Ascending aorta (tissue), 2 donors: ENCODE measurements at regions not wholly inside any gene's neighbourhood (a gene's known extent, or its start where the extent isn't known, plus 50 kb on each side); places are given as distances from the start of the nearest gene placed in this dataset.

ENCODE experiments used
- DNase-seq, 2 donors: peaks; one replicate each; pipeline ENCODE4 v3.0.0-alpha.2; 2019; ENCODE audit warnings: low spot score in 2 of 2
- H3K27ac ChIP-seq, 2 donors: fragments of 200-600 bp; sonication (generic); one replicate each; pipeline ENCODE4 v1.5.1; 2016 to 2017; ENCODE audit warnings: mild to moderate bottlenecking in 1 of 2
- H3K27me3 ChIP-seq: fragments of 200-600 bp; sonication (generic); one replicate; pipeline ENCODE4 v1.5.1; 2017
- H3K36me3 ChIP-seq, 2 donors: fragments of 200-600 bp; sonication (generic); one replicate each; pipeline ENCODE4 v1.5.1; 2016
- H3K4me1 ChIP-seq, 2 donors: fragments of 200-600 bp; sonication (generic); one replicate each; pipeline ENCODE4 v1.5.1; 2016 to 2017; ENCODE audit warnings: mild to moderate bottlenecking in 1 of 2
- H3K4me3 ChIP-seq, 2 donors: fragments of 200-600 bp; sonication (generic); one replicate each; pipeline ENCODE4 v1.5.1; 2016 to 2017; ENCODE audit warnings: mild to moderate bottlenecking in 1 of 2
- H3K9me3 ChIP-seq, 2 donors: fragments of 200-600 bp; sonication (generic); one replicate each; pipeline ENCODE4 v1.5.1; 2016
- CTCF ChIP-seq, 3 experiments: fragments of 200-600 bp in 2 of 3; fragments of 450-650 bp in 1 of 3; sonication (generic) in 2 of 3; IDR thresholded peaks; one replicate each; pipeline ENCODE4 v1.5.1; 2016 to 2019; ENCODE audit warnings: antibody characterized with exemption in 3 of 3, mild to moderate bottlenecking in 1 of 3, moderate library complexity in 1 of 3
- intact Hi-C: fragments of 100-400 bp; cut with DNase I; formaldehyde crosslinking; loops from one replicate; pipeline ENCODE4 v1.15.1; 2023

GRCh38 chr1:94318505-94319030 lies 81.2 kb upstream of the ARHGAP29 start:
- Histone ChIP-seq H3K36me3 (no peaks in the 10 kb centered on the region), H3K27me3 (no peaks in the 10 kb centered on the region), H3K27ac (no peak overlapping the region), H3K4me3 (no peak overlapping the region), H3K9me3 (no peaks in the 10 kb centered on the region), H3K4me1 (peaks cover 6 to 15% of the 10 kb centered on the region in 2 donors)
- intact Hi-C loops: no loop called here
- DNase-seq: no peak
- TF ChIP-seq CTCF (IDR thresholded peaks at IDR 0.05): no peak

- intact Hi-C loops: no loop called here
- no peak for TF ChIP-seq CTCF (IDR thresholded peaks at IDR 0.05)
- peaks cover 6 to 9% of the 10 kb centered on the region in 2 donors for H3K4me1 ChIP-seq
- DNase-seq: no peak
- H3K27me3 ChIP-seq: no peaks in the 10 kb centered on the region
- H3K4me3 ChIP-seq: no peak overlapping the region
- no peak overlapping the region for H3K27ac ChIP-seq
- H3K9me3 ChIP-seq: no peaks in the 10 kb centered on the region
- H3K36me3 ChIP-seq: no peaks in the 10 kb centered on the region
Measured at GRCh38 chr1:94317790-94318188, 80.4 kb upstream of the ARHGAP29 start.

GRCh38 chr1:94316836-94317789 lies 79.7 kb upstream of the ARHGAP29 start:
- no peak for TF ChIP-seq CTCF (IDR thresholded peaks at IDR 0.05)
- H3K4me1 ChIP-seq: peaks cover 3 to 6% of the 10 kb centered on the region in 2 donors
- H3K4me3 ChIP-seq: no peak overlapping the region
- no peaks in the 10 kb centered on the region for H3K36me3 ChIP-seq
- no peaks in the 10 kb centered on the region for H3K27me3 ChIP-seq
- H3K27ac ChIP-seq: no peak overlapping the region
- no peaks in the 10 kb centered on the region for H3K9me3 ChIP-seq
- intact Hi-C loops: no loop called here
- no peak for DNase-seq

- intact Hi-C loops: no loop called here
Measured at GRCh38 chr1:94316183-94316582, 78.8 kb upstream of the ARHGAP29 start.

DNA sequence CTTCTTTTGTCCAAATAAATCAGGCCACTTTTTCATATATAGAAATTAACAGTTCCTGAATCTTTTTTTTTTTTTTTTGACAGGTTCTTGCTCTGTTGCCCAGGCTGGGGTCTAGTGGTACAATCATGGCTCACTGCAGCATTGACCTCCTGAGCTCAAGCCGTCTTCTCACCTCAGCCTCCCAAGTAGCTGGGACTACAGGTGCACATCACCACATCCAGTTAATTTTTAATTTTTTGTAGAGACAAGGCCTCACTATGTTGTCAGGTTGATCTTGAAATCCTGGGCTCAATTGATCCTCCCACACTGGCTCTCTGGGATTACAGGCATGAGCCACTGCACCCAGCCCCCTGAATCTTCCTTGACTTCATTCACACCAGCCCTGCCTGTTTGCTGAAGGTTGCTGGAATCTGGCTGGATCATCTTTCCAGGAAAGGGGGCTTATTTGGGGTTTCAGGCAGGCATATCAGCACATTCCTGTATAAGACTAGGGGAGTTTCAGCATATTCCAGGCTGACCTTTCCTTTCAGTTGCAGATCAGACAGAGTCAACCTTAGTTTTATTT lies 78.2 kb upstream of the ARHGAP29 start:
- no peaks in the 10 kb centered on the region for H3K27me3 ChIP-seq
- no peaks in the 10 kb centered on the region for H3K9me3 ChIP-seq
- intact Hi-C loops: no loop called here
- no peak for TF ChIP-seq CTCF (IDR thresholded peaks at IDR 0.05)
- H3K36me3 ChIP-seq: no peaks in the 10 kb centered on the region
- no peak for DNase-seq
- no peak overlapping the region for H3K27ac ChIP-seq
- H3K4me3 ChIP-seq: no peak overlapping the region
- peaks cover 3 to 6% of the 10 kb centered on the region in 2 donors for H3K4me1 ChIP-seq

More at GRCh38 chr1:94316183-94316582, 78.8 kb upstream of the ARHGAP29 start:
- no peak for TF ChIP-seq CTCF (IDR thresholded peaks at IDR 0.05)
- no peak for DNase-seq
- Histone ChIP-seq H3K27ac (no peak overlapping the region), H3K4me3 (no peak overlapping the region), H3K9me3 (no peaks in the 10 kb centered on the region), H3K4me1 (peaks cover 3 to 6% of the 10 kb centered on the region in 2 donors), H3K36me3 (no peaks in the 10 kb centered on the region), H3K27me3 (no peaks in the 10 kb centered on the region)
